SK-N-SH (cell line): ENCODE measurements at regions not wholly inside any gene's neighbourhood (a gene's known extent, or its start where the extent isn't known, plus 50 kb on each side); places are given as distances from the start of the nearest gene placed in this dataset.

Experiments
- CTCF ChIA-PET: fragments of 300-600, 350-600 bp; formaldehyde crosslinking; extraction: SDS; loops from one replicate; lab custom pipeline; 2021; lab: Yijun Ruan, JAX
- POLR2A ChIA-PET: fragments of 350-600 bp; sonication (Branson Sonifier 250); formaldehyde crosslinking; extraction: SDS; loops from one replicate; lab custom pipeline; 2020; ENCODE audit warnings: antibody characterized with exemption, inconsistent platforms; lab: Yijun Ruan, JAX
- DNase-seq: peaks from one replicate; pipeline ENCODE4 v3.0.0; 2012
- H2AFZ ChIP-seq: fragments of 200-600 bp; sonication (generic); 2 replicates; pipeline ENCODE4 v1.8.1; 2016; ENCODE audit warnings: antibody characterized with exemption, mild to moderate bottlenecking, low read depth
- H3F3A ChIP-seq: fragments of 200-600 bp; sonication (generic); replicated peaks from 2 replicates; pipeline ENCODE3; 2016; ENCODE audit warnings: antibody characterized with exemption, mild to moderate bottlenecking; ENCODE audit not compliant: insufficient read depth
- H3K27ac ChIP-seq, 2 experiments: fragments of 200-500 bp in 1 of 2; fragments of 200-600 bp in 1 of 2; sonication (Bioruptor generic) in 1 of 2; sonication (generic), shearing (Covaris generic) in 1 of 2; 2 replicates each; pipeline versions ENCODE4 v1.5.1 to v1.6.1; 2014 to 2016; ENCODE audit warnings: low read depth in 2 of 2, inconsistent platforms in 1 of 2, low read length in 1 of 2, mild to moderate bottlenecking in 1 of 2, mixed read lengths in 1 of 2
- H3K27me3 ChIP-seq: fragments of 200-600 bp; sonication (generic), shearing (Covaris generic); 2 replicates; pipeline ENCODE4 v1.6.1; 2016; ENCODE audit warnings: mixed run types; ENCODE audit not compliant: insufficient read depth
- H3K36me3 ChIP-seq, 2 experiments: fragments of 200-500 bp in 1 of 2; fragments of 200-600 bp in 1 of 2; sonication (Bioruptor generic) in 1 of 2; sonication (generic) in 1 of 2; replicated peaks in 1 of 2; 2 replicates each; pipeline versions ENCODE3 to v1.5.1; 2014 to 2016; ENCODE audit warnings: low read length in 1 of 2, mild to moderate bottlenecking in 1 of 2; ENCODE audit not compliant: insufficient read depth in 2 of 2, control insufficient read depth in 1 of 2
- H3K4me1 ChIP-seq, 2 experiments: fragments of 200-500 bp in 1 of 2; fragments of 200-600 bp in 1 of 2; sonication (Bioruptor generic) in 1 of 2; sonication (generic), shearing (Covaris generic) in 1 of 2; 2 replicates each; pipeline versions ENCODE4 v1.5.1 to v1.6.1; 2014 to 2016; ENCODE audit warnings: low read depth in 1 of 2, low read length in 1 of 2, mixed run types in 1 of 2; ENCODE audit not compliant: insufficient read depth in 2 of 2, control insufficient read depth in 1 of 2
- H3K4me2 ChIP-seq: fragments of 200-600 bp; sonication (generic), shearing (Covaris generic); 2 replicates; pipeline ENCODE4 v1.6.1; 2017; ENCODE audit warnings: mixed run types
- H3K4me3 ChIP-seq, 2 experiments: fragments of 200-500 bp in 1 of 2; fragments of 200-600 bp in 1 of 2; sonication (Bioruptor generic) in 1 of 2; sonication (generic), shearing (Covaris generic) in 1 of 2; 2 replicates each; pipeline versions ENCODE4 v1.5.1 to v1.8.1; 2014 to 2016; ENCODE audit warnings: low read depth in 2 of 2, inconsistent platforms in 1 of 2, low read length in 1 of 2, mild to moderate bottlenecking in 1 of 2, mixed read lengths in 1 of 2, moderate library complexity in 1 of 2
- H3K79me2 ChIP-seq: fragments of 200-600 bp; sonication (generic); 2 replicates; pipeline ENCODE4 v1.8.1; 2017; ENCODE audit warnings: mild to moderate bottlenecking; ENCODE audit not compliant: insufficient read depth
- H3K9ac ChIP-seq: fragments of 200-600 bp; sonication (generic); 2 replicates; pipeline ENCODE4 v1.6.1; 2017; ENCODE audit warnings: mixed run types
- H3K9me2 ChIP-seq: fragments of 200-600 bp; sonication (generic); 2 replicates; pipeline ENCODE4 v1.6.1; 2017; ENCODE audit warnings: mixed run types
- H3K9me3 ChIP-seq: fragments of 200-600 bp; sonication (generic); 2 replicates; pipeline ENCODE4 v1.6.1; 2017; ENCODE audit warnings: mixed run types, mild to moderate bottlenecking, moderate library complexity
- H4K20me1 ChIP-seq: fragments of 200-600 bp; sonication (generic); 2 replicates; pipeline ENCODE4 v1.6.1; 2017; ENCODE audit warnings: mild to moderate bottlenecking, mixed run types; ENCODE audit not compliant: insufficient read depth
- CHD2 ChIP-seq: fragments of 150-350 bp; IDR thresholded peaks from 2 replicates; pipeline ENCODE4 v1.6.1; 2018; ENCODE audit warnings: low read length; ENCODE audit not compliant: partially characterized antibody
- EP300 ChIP-seq, 2 experiments: IDR thresholded peaks; 2 replicates each; pipeline versions ENCODE4 v1.4.0 to v1.6.1; 2012; ENCODE audit warnings: borderline replicate concordance in 1 of 2, low read depth in 1 of 2, low read length in 1 of 2
- EZH2phosphoT487 ChIP-seq: fragments of 200-600 bp; sonication (generic); IDR thresholded peaks from 2 replicates; pipeline ENCODE4 v1.6.1; 2017; ENCODE audit warnings: low read depth, mixed run types, mild to moderate bottlenecking, antibody characterized with exemption, moderate library complexity, borderline replicate concordance
- FOSL2 ChIP-seq: IDR thresholded peaks from 2 replicates; pipeline ENCODE4 v1.4.0; 2012; ENCODE audit warnings: low read depth, mild to moderate bottlenecking, moderate library complexity, borderline replicate concordance
- FOXJ3 ChIP-seq: sonication (generic); formaldehyde crosslinking; IDR thresholded peaks from 2 replicates; pipeline ENCODE4 v1.5.1; 2020; ENCODE audit warnings: mild to moderate bottlenecking, missing genetic modification reagents
- FOXM1 ChIP-seq: IDR thresholded peaks from 2 replicates; pipeline ENCODE4 v1.4.0; 2012; ENCODE audit warnings: low read depth, mild to moderate bottlenecking
- GATA2 ChIP-seq: sonication (generic); formaldehyde crosslinking; IDR thresholded peaks from 2 replicates; pipeline ENCODE4 v1.5.0; 2020; ENCODE audit warnings: mild to moderate bottlenecking, missing genetic modification reagents
- MEF2A ChIP-seq: IDR thresholded peaks from 2 replicates; pipeline ENCODE4 v1.4.0; 2012; ENCODE audit warnings: low read depth, borderline replicate concordance
- MXI1 ChIP-seq: IDR thresholded peaks from 2 replicates; pipeline ENCODE4 v1.6.1; 2012; ENCODE audit warnings: mild to moderate bottlenecking, low read depth, low read length, improper control_type of control experiment
- NFIC ChIP-seq: IDR thresholded peaks from 2 replicates; pipeline ENCODE4 v1.4.0; 2012; ENCODE audit warnings: borderline replicate concordance
- NRF1 ChIP-seq: IDR thresholded peaks from 2 replicates; pipeline ENCODE4 v1.6.1; 2012; ENCODE audit warnings: low read depth, mild to moderate bottlenecking, low read length
- RCOR1 ChIP-seq: fragments of 150-350 bp; IDR thresholded peaks from 2 replicates; pipeline ENCODE4 v1.6.1; 2017; ENCODE audit warnings: antibody characterized with exemption, low read length
- TEAD4 ChIP-seq: IDR thresholded peaks from 2 replicates; pipeline ENCODE4 v1.4.0; 2012; ENCODE audit warnings: mild to moderate bottlenecking, borderline replicate concordance; ENCODE audit not compliant: insufficient read depth
- WGBS: methylation state at CpG from one replicate; pipeline ENCODE4 v1.1.6; 2017; ENCODE audit warnings: low lambda C conversion rate; 5-methylcytosine and 5-hydroxymethylcytosine counted together
- TF ChIP-seq, protein P1 (sequence below): IDR thresholded peaks from 2 replicates; pipeline ENCODE4 v1.4.0; 2012; ENCODE audit warnings: low read depth, borderline replicate concordance
- TF ChIP-seq, protein P2 (sequence below): IDR thresholded peaks from 2 replicates; pipeline ENCODE4; 2012
- TF ChIP-seq, protein P3 (sequence below): IDR thresholded peaks from 2 replicates; pipeline ENCODE4 v1.4.0; 2012; ENCODE audit warnings: low read depth, borderline replicate concordance
- TF ChIP-seq, protein P4 (sequence below): IDR thresholded peaks from 2 replicates; pipeline ENCODE4 v1.4.0; 2012; ENCODE audit warnings: low read depth

DNA sequence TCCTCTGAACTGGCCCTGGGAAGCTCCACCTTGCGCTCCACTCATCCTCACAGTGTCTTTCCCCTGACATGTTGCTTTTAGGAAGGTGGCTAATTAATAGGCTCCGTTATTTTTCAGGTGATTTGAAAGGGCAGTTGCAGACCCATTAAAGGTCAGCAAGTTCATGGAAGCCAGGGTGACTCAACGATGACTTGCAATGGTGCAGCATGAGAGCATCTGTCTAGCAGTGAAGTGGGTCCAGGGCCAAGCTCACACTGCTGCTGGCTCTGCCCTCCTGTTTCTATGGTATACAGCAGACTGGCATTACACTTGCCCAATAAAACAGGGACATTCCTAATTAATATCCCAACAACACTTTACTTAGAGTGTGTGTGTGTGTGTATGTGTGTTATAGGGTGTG, 68.8 kb upstream of the WDR11 start:
- TF ChIP-seq FOXM1 (no peak), EZH2phosphoT487 (no peak), CHD2 (no peak), MXI1 (no peak), RCOR1 (no peak), NFIC (no peak), FOSL2 (no peak), FOXJ3 (CRISPR knock-in tag) (no peak)
- TF ChIP-seq, protein P1, sequence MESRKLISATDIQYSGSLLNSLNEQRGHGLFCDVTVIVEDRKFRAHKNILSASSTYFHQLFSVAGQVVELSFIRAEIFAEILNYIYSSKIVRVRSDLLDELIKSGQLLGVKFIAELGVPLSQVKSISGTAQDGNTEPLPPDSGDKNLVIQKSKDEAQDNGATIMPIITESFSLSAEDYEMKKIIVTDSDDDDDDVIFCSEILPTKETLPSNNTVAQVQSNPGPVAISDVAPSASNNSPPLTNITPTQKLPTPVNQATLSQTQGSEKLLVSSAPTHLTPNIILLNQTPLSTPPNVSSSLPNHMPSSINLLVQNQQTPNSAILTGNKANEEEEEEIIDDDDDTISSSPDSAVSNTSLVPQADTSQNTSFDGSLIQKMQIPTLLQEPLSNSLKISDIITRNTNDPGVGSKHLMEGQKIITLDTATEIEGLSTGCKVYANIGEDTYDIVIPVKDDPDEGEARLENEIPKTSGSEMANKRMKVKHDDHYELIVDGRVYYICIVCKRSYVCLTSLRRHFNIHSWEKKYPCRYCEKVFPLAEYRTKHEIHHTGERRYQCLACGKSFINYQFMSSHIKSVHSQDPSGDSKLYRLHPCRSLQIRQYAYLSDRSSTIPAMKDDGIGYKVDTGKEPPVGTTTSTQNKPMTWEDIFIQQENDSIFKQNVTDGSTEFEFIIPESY: no peak
- TF ChIP-seq, all 33 proteins: peak for 0
- no peaks in the 10 kb centered on the region for H3K27me3 ChIP-seq
- no peaks in the 10 kb centered on the region for H3K9me2 ChIP-seq
- no peak overlapping the region for H2AFZ ChIP-seq
- no peaks in the 10 kb centered on the region for H4K20me1 ChIP-seq
- no peak overlapping the region for H3K9ac ChIP-seq
- no peaks in the 10 kb centered on the region for H3K79me2 ChIP-seq
- H3K36me3 ChIP-seq: no peaks in the 10 kb centered on the region
- H3K4me2 ChIP-seq: no peak overlapping the region
- DNase-seq: no peak
- H3K4me3 ChIP-seq: no peak overlapping the region
- no peak overlapping the region for H3K27ac ChIP-seq
- H3K9me3 ChIP-seq: no peaks in the 10 kb centered on the region
- ChIA-PET CTCF (no interaction called here), POLR2A (no interaction called here)
- 45% methylated on average over 3 of the region's 3 CpGs for WGBS
- H3K4me1 ChIP-seq: no peaks in the 10 kb centered on the region; a peak in 1 of 4 replicates
- H3F3A ChIP-seq: no peaks in the 10 kb centered on the region

DNA sequence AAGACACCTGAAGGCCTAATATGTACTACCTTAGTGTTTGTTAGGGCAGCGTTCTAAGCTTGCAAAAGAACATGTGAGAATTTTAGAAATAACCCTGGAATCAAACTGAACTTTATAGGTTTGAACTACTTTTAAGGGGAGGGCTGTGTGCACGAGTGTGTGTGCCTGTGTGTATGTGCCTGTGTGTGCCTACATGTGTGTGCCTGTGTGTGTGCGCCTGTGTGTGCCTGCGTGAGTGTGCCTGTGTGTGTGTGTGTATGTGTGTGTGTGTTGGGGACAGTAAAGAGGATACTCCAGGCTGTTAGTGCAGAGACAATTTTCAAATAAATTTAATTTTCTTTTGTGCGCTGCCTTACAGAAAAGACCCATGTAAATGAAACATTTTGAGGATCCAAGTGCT, 68.1 kb upstream of the WDR11 start:
- Histone ChIP-seq H3K27me3 (no peaks in the 10 kb centered on the region), H3K9me3 (no peaks in the 10 kb centered on the region), H4K20me1 (no peaks in the 10 kb centered on the region), H3K36me3 (no peaks in the 10 kb centered on the region), H3K9me2 (no peaks in the 10 kb centered on the region), H3K79me2 (no peaks in the 10 kb centered on the region), H3K9ac (no peak overlapping the region), H2AFZ (no peak overlapping the region), H3K4me1 (no peaks in the 10 kb centered on the region; a peak in 1 of 4 replicates), H3K27ac (no peak overlapping the region), H3F3A (no peaks in the 10 kb centered on the region), H3K4me2 (no peak overlapping the region), H3K4me3 (no peak overlapping the region)
- DNase-seq: no peak
- POLR2A ChIA-PET: no interaction called here
- 51% methylated on average over 5 of the region's 5 CpGs for WGBS
- CTCF ChIA-PET: no interaction called here
- no peak for TF ChIP-seq FOXM1
- TF ChIP-seq CHD2: no peak
- TF ChIP-seq, protein P2, sequence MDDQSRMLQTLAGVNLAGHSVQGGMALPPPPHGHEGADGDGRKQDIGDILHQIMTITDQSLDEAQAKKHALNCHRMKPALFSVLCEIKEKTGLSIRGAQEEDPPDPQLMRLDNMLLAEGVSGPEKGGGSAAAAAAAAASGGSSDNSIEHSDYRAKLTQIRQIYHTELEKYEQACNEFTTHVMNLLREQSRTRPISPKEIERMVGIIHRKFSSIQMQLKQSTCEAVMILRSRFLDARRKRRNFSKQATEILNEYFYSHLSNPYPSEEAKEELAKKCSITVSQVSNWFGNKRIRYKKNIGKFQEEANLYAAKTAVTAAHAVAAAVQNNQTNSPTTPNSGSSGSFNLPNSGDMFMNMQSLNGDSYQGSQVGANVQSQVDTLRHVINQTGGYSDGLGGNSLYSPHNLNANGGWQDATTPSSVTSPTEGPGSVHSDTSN: no peak
- no peak for TF ChIP-seq GATA2 (CRISPR knock-in tag)
- TF ChIP-seq FOSL2: no peak
- TF ChIP-seq NRF1: no peak
- no peak for TF ChIP-seq TEAD4
- TF ChIP-seq MXI1: no peak
- TF ChIP-seq, protein P1: no peak
- no peak for TF ChIP-seq FOXJ3 (CRISPR knock-in tag)
- TF ChIP-seq, protein P3, sequence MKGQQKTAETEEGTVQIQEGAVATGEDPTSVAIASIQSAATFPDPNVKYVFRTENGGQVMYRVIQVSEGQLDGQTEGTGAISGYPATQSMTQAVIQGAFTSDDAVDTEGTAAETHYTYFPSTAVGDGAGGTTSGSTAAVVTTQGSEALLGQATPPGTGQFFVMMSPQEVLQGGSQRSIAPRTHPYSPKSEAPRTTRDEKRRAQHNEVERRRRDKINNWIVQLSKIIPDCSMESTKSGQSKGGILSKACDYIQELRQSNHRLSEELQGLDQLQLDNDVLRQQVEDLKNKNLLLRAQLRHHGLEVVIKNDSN: no peak
- TF ChIP-seq, protein P4, sequence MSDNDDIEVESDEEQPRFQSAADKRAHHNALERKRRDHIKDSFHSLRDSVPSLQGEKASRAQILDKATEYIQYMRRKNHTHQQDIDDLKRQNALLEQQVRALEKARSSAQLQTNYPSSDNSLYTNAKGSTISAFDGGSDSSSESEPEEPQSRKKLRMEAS: no peak
- TF ChIP-seq EP300 (IDR thresholded peaks at IDR 0.05; ENCODE audit: borderline replicate concordance in 1 of 2, low read depth in 1 of 2, low read length in 1 of 2): no peak
- no peak for TF ChIP-seq NFIC
- TF ChIP-seq MEF2A: no peak
